PC-9 (cell line): ENCODE measurements at regions not wholly inside any gene's neighbourhood (a gene's known extent, or its start where the extent isn't known, plus 50 kb on each side); places are given as distances from the start of the nearest gene placed in this dataset.

Experiments used
- EZH2 ChIP-seq: fragments of 200-600 bp; sonication (generic); IDR thresholded peaks from 2 replicates; pipeline ENCODE4 v1.8.0; 2017; ENCODE audit warnings: antibody characterized with exemption, low read depth
- TF ChIP-seq, protein P1 (sequence below): fragments of 200-600 bp; sonication (generic); conservative IDR thresholded peaks from 2 replicates; pipeline ENCODE4 v1.6.1; 2017; ENCODE audit warnings: mixed run types, antibody characterized with exemption, mild to moderate bottlenecking, moderate library complexity

DNA sequence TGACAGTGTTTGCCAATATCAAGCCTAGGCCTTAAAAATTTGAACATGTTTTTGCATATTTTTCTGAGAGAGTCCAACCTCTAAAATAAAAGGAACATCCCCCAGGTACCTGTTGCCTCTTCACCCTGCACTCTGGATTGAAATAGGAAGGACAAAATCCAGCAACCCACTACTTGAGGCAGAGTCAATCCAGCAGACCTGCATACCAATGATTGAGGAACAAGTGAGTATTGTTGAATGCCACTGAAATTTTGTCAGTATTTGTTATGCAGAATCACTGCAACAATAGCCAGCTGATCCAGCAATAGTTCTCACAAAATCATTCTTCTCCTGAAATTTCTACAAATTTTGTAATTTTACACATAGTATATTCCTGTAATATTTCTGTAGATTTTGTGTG lies 460.6 kb upstream of the FOXG1 start:
- TF ChIP-seq, protein P1, sequence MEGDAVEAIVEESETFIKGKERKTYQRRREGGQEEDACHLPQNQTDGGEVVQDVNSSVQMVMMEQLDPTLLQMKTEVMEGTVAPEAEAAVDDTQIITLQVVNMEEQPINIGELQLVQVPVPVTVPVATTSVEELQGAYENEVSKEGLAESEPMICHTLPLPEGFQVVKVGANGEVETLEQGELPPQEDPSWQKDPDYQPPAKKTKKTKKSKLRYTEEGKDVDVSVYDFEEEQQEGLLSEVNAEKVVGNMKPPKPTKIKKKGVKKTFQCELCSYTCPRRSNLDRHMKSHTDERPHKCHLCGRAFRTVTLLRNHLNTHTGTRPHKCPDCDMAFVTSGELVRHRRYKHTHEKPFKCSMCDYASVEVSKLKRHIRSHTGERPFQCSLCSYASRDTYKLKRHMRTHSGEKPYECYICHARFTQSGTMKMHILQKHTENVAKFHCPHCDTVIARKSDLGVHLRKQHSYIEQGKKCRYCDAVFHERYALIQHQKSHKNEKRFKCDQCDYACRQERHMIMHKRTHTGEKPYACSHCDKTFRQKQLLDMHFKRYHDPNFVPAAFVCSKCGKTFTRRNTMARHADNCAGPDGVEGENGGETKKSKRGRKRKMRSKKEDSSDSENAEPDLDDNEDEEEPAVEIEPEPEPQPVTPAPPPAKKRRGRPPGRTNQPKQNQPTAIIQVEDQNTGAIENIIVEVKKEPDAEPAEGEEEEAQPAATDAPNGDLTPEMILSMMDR: no peak
- no peak for TF ChIP-seq EZH2
